GM23338 (cell line): ENCODE measurements at regions not wholly inside any gene's neighbourhood (a gene's known extent, or its start where the extent isn't known, plus 50 kb on each side); places are given as distances from the start of the nearest gene placed in this dataset.

Source experiments
- ATAC-seq: fragments of 200-7000 bp; cut with Tn5 transposase; 3 replicates; pipeline ENCODE4 v1.9.1; 2020
- DNase-seq: peaks from one replicate; pipeline ENCODE4 v3.0.0-alpha.2; 2015; ENCODE audit warnings: low spot score
- H2AFZ ChIP-seq: fragments of 200-600 bp; sonication (generic); 2 replicates; pipeline ENCODE4 v1.8.0; 2016; ENCODE audit warnings: antibody characterized with exemption, mild to moderate bottlenecking, moderate library complexity
- H3F3A ChIP-seq: fragments of 200-600 bp; sonication (generic); replicated peaks from 2 replicates; pipeline ENCODE4 v1.8.0; 2017; ENCODE audit warnings: antibody characterized with exemption, mixed run types, low read depth
- H3K27ac ChIP-seq: fragments of 200-600 bp; sonication (generic); 2 replicates; pipeline ENCODE4 v1.6.1; 2016; ENCODE audit warnings: low read depth
- H3K27me3 ChIP-seq: fragments of 200-600 bp; sonication (generic); 2 replicates; pipeline ENCODE4 v1.8.0; 2016; ENCODE audit warnings: mild to moderate bottlenecking, mixed run types, moderate library complexity; ENCODE audit not compliant: insufficient read depth
- H3K36me3 ChIP-seq: fragments of 200-600 bp; sonication (generic); 2 replicates; pipeline ENCODE4 v1.8.0; 2016; ENCODE audit warnings: mild to moderate bottlenecking; ENCODE audit not compliant: insufficient read depth
- H3K4me1 ChIP-seq: fragments of 200-600 bp; sonication (generic); 2 replicates; pipeline ENCODE4 v1.8.0; 2016; ENCODE audit warnings: mild to moderate bottlenecking, moderate library complexity; ENCODE audit not compliant: insufficient read depth
- H3K4me2 ChIP-seq: fragments of 200-600 bp; sonication (generic); 2 replicates; pipeline ENCODE4 v1.7.1; 2017; ENCODE audit warnings: mixed run types
- H3K4me3 ChIP-seq: fragments of 200-600 bp; sonication (generic); 2 replicates; pipeline ENCODE4 v1.6.1; 2016; ENCODE audit warnings: mixed run types
- H3K79me2 ChIP-seq: fragments of 200-600 bp; sonication (generic); replicated peaks from 2 replicates; pipeline ENCODE4 v1.8.0; 2017; ENCODE audit warnings: mild to moderate bottlenecking; ENCODE audit not compliant: insufficient read depth
- H3K9me2 ChIP-seq: fragments of 200-600 bp; sonication (generic); 2 replicates; pipeline ENCODE4 v1.8.0; 2017; ENCODE audit not compliant: insufficient read depth
- H4K20me1 ChIP-seq: fragments of 200-600 bp; sonication (generic); replicated peaks from 2 replicates; pipeline ENCODE4 v1.8.0; 2017; ENCODE audit warnings: mild to moderate bottlenecking; ENCODE audit not compliant: insufficient read depth
- H3K27ac Mint-ChIP-seq: 2 replicates; pipeline ENCODE4 v1.8.0; 2020; ENCODE audit warnings: inconsistent platforms, mild to moderate bottlenecking, moderate library complexity, mixed read lengths
- H3K27me3 Mint-ChIP-seq: 3 replicates; pipeline ENCODE4 v1.8.0; 2022; ENCODE audit warnings: low read depth, mild to moderate bottlenecking, moderate library complexity, mixed read lengths, inconsistent platforms; ENCODE audit not compliant: insufficient read depth, poor library complexity
- H3K36me3 Mint-ChIP-seq: 3 replicates; pipeline ENCODE4 v1.8.0; 2021; ENCODE audit warnings: low read depth, mild to moderate bottlenecking, inconsistent platforms, moderate library complexity, mixed read lengths
- H3K4me1 Mint-ChIP-seq: 3 replicates; pipeline ENCODE4 v1.8.0; 2020; ENCODE audit warnings: mild to moderate bottlenecking, inconsistent platforms, mixed read lengths
- H3K4me3 Mint-ChIP-seq: 3 replicates; pipeline ENCODE4 v1.8.0; 2021; ENCODE audit warnings: moderate library complexity, mild to moderate bottlenecking, inconsistent platforms, mixed read lengths
- H3K9me3 Mint-ChIP-seq: 3 replicates; pipeline ENCODE4 v1.8.0; 2020; ENCODE audit warnings: moderate library complexity, mild to moderate bottlenecking, inconsistent platforms, mixed read lengths
- CREB1 ChIP-seq: fragments of 250-450 bp; sonication (Bioruptor Pico); IDR thresholded peaks from 2 replicates; pipeline ENCODE4 v1.5.0; 2020; ENCODE audit warnings: low read depth, mild to moderate bottlenecking, moderate library complexity
- CTCF ChIP-seq, 2 experiments: fragments of 200-600 bp in 1 of 2; sonication (generic) in 1 of 2; conservative IDR thresholded peaks; 2 replicates each; pipeline versions ENCODE4 v1.5.1 to v1.6.1; 2016 to 2017; ENCODE audit warnings: antibody characterized with exemption in 2 of 2, low read depth in 2 of 2, mild to moderate bottlenecking in 2 of 2, moderate library complexity in 1 of 2
- EZH2 ChIP-seq: fragments of 200-600 bp; sonication (generic); IDR thresholded peaks from one replicate; pipeline ENCODE4 v1.8.0; 2017; ENCODE audit warnings: antibody characterized with exemption, mild to moderate bottlenecking, low read depth; ENCODE audit not compliant: unreplicated experiment
- EZH2phosphoT487 ChIP-seq: fragments of 200-600 bp; sonication (generic); IDR thresholded peaks from one replicate; pipeline ENCODE4 v1.8.1; 2018; ENCODE audit warnings: antibody characterized with exemption; ENCODE audit not compliant: unreplicated experiment
- JUNB ChIP-seq: IDR thresholded peaks from one replicate; pipeline ENCODE4 v1.6.1; 2016; ENCODE audit warnings: antibody characterized with exemption; ENCODE audit not compliant: unreplicated experiment
- NANOG ChIP-seq: IDR thresholded peaks from 2 replicates; pipeline ENCODE4 v1.6.1; 2016; ENCODE audit warnings: antibody characterized with exemption, borderline replicate concordance
- POLR2AphosphoS5 ChIP-seq: IDR thresholded peaks from 2 replicates; pipeline ENCODE4 v1.6.1; 2016; ENCODE audit warnings: antibody characterized with exemption, low read depth
- REST ChIP-seq: IDR thresholded peaks from one replicate; pipeline ENCODE4 v1.6.1; 2018; ENCODE audit warnings: antibody characterized with exemption; ENCODE audit not compliant: unreplicated experiment
- STAT1 ChIP-seq: IDR thresholded peaks from one replicate; pipeline ENCODE4 v1.6.1; 2016; ENCODE audit warnings: antibody characterized with exemption; ENCODE audit not compliant: unreplicated experiment
- ZNF114 ChIP-seq: fragments of 250-450 bp; sonication (Bioruptor Pico); IDR thresholded peaks from 2 replicates; pipeline ENCODE4 v1.5.0; 2020; ENCODE audit warnings: mild to moderate bottlenecking, moderate library complexity
- ZNF331 ChIP-seq: fragments of 250-450 bp; sonication (Bioruptor Pico); IDR thresholded peaks from 2 replicates; pipeline ENCODE4 v1.5.0; 2020; ENCODE audit warnings: low read depth, mild to moderate bottlenecking, moderate library complexity
- ZNF462 ChIP-seq: fragments of 250-450 bp; sonication (Bioruptor Pico); IDR thresholded peaks from 2 replicates; pipeline ENCODE4 v1.5.0; 2020; ENCODE audit warnings: mild to moderate bottlenecking, moderate library complexity

- H3K36me3 ChIP-seq: no peaks in the 10 kb centered on the region
- Mint-ChIP-seq H3K4me3 (no peak overlapping the region), H3K4me1 (no peaks in the 10 kb centered on the region)
Measured at GRCh38 chr3:132167870-132168269, 133.1 kb upstream of the CPNE4 start.

More at GRCh38 chr3:132167870-132168269, 133.1 kb upstream of the CPNE4 start:
- Histone ChIP-seq H4K20me1 (no peaks in the 10 kb centered on the region), H3F3A (no peaks in the 10 kb centered on the region), H3K79me2 (no peaks in the 10 kb centered on the region), H3K4me1 (no peaks in the 10 kb centered on the region), H3K27ac (no peak overlapping the region), H3K4me2 (no peak overlapping the region), H3K9me2 (0 out of 2 replicates have a peak, but pooled peaks cover 11% of the 10 kb centered on the region), H2AFZ (no peak overlapping the region), H3K27me3 (no peaks in the 10 kb centered on the region), H3K4me3 (no peak overlapping the region)
- H3K9me3 Mint-ChIP-seq: no peaks in the 10 kb centered on the region
- no peak overlapping the region for H3K27ac Mint-ChIP-seq
- DNase-seq (no peak), ATAC-seq (no peak)
- peaks cover 2% of the 10 kb centered on the region for H3K27me3 Mint-ChIP-seq
- no peaks in the 10 kb centered on the region for H3K36me3 Mint-ChIP-seq
- TF ChIP-seq ZNF114 (CRISPR knock-in tag) (no peak), CTCF (conservative IDR thresholded peaks at IDR 0.05; ENCODE audit: low read depth in 2 of 2) (no peak), JUNB (no peak), EZH2phosphoT487 (no peak), POLR2AphosphoS5 (no peak), EZH2 (no peak), ZNF331 (CRISPR knock-in tag) (no peak), STAT1 (no peak), NANOG (no peak), CREB1 (CRISPR knock-in tag) (no peak), ZNF462 (CRISPR knock-in tag) (no peak), REST (no peak)
